HAP-1 (cell line): ENCODE measurements at regions not wholly inside any gene's neighbourhood (a gene's known extent, or its start where the extent isn't known, plus 50 kb on each side); places are given as distances from the start of the nearest gene placed in this dataset.
"Not testable (repeated sequence)": the region's sequence is repeated elsewhere in the genome, so short reads cannot be mapped to it uniquely, and the experiment has no call there.

ENCODE experiments used
- DNase-seq, 2 experiments: peaks; one replicate each; pipeline ENCODE4 v3.0.0-alpha.2; 2016 to 2020; ENCODE audit warnings: low spot score in 2 of 2
- H3K27me3 ChIP-seq: fragments of 250-450 bp; sonication (Bioruptor Pico); 2 replicates; pipeline ENCODE4 v1.5.1; 2020; ENCODE audit warnings: low read depth, mild to moderate bottlenecking, moderate library complexity
- H3K36me3 ChIP-seq: fragments of 250-450 bp; sonication (Bioruptor Pico); replicated peaks from 2 replicates; pipeline ENCODE4 v1.5.1; 2020; ENCODE audit warnings: mild to moderate bottlenecking
- H3K4me1 ChIP-seq: fragments of 250-450 bp; sonication (Bioruptor Pico); 2 replicates; pipeline ENCODE4 v1.5.1; 2020; ENCODE audit warnings: mild to moderate bottlenecking
- H3K4me3 ChIP-seq: fragments of 250-450 bp; sonication (Bioruptor Pico); 2 replicates; pipeline ENCODE4 v1.5.1; 2020; ENCODE audit warnings: mild to moderate bottlenecking, moderate library complexity
- H3K9me3 ChIP-seq: fragments of 250-450 bp; sonication (Bioruptor Pico); 2 replicates; pipeline ENCODE4 v1.5.1; 2020; ENCODE audit warnings: mild to moderate bottlenecking, moderate library complexity
- in situ Hi-C: fragments of 300-500 bp; cut with MboI; formaldehyde crosslinking; loops from 3 replicates; pipeline ENCODE4 v1.14.3; 2020; ENCODE audit warnings: low sequenced_read_pairs, inconsistent platforms, mixed read lengths

DNA sequence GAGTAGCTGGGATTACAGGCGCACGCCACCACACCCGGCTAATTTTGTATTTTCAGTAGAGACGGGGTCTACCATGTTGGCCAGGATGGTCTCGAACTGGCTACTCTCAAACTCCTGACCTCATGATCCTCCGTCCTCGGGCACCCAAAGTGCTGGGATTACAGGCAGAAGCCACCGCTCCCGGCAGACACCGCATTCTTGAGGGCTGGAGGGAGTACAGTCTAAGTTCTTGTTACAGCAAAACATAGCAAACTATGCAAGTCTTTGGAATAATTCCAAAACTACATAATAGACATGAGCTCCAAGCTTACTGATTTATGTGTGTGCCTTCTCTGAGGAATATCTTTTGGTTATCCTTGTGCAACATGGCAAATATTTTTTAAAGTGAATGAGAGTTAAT is 299.1 kb upstream of the ZNF658 start:
- peak in 1 of 2 experiments; percentile 5 for DNase-seq
- H3K4me1 ChIP-seq, in situ Hi-C loops, H3K36me3 ChIP-seq, H3K9me3 ChIP-seq, H3K4me3 ChIP-seq, H3K27me3 ChIP-seq: not testable (repeated sequence)

DNA sequence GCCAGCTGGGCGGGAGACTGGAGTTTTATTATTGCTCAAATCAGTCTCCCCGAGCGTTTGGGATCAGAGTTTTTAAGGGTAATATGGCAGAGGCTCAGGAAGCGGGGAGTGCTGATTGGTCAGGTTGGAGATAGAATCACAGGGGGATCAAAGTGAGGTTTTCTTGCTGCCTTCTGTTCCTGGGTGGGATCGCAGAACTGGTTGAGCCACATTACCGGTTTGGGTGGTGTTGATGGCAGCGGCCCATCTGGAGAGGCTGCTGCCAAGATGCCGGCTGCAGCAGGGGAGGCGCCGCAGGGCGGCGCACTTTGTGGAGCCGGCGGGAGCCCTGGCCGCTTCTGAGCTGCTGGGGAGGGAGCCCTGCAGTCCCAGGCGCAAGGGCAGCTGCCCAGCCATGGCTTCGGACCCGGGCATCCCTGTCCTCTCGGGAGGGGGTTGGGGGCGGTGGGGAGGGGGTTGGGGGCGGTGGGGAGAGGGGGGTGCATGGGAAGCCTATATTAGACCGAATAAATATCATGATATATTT is 268.9 kb upstream of the ZNF658 start:
- H3K4me1 ChIP-seq, DNase-seq, in situ Hi-C loops, H3K4me3 ChIP-seq, H3K36me3 ChIP-seq, H3K27me3 ChIP-seq, H3K9me3 ChIP-seq: not testable (repeated sequence)

DNA sequence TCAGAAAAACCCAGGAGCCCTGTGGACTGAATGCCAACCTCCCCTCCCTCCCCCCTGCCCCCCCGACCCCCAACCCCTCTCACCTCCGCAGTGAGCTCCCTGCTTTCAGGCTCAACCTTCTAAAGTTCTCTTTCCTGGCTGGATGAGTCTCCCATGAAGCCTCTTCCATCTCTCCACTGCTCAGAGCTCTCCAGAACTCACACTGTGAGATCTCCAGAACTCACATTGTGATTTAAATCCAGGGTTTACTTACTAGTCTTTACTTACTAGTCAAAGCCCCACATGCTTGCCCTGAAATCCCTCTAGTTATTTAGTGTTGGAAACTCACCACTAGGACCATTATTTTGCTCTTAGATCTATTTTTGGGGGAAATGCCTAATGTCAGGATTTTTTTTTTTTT is 252.8 kb upstream of the ZNF658 start:
- in situ Hi-C loops, H3K27me3 ChIP-seq, H3K9me3 ChIP-seq, H3K36me3 ChIP-seq, H3K4me3 ChIP-seq, DNase-seq, H3K4me1 ChIP-seq: not testable (repeated sequence)

DNA sequence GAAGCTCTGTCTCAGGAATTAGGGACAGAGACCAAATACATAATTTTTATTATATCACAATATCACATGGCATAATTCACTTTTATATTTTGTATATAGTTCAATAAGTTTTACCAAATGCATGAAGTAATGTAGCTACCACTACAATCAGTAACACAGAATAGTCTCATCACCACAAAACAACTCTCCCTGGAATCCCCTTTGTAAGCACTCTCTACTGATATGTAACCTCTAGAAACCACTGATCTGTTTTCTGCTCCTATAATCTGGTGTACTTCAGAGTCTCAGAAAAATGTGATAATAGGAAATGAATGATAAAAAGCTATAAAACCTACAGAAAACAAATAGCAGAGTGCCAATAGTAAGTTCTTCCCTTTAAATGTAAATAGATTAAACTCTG is 210.3 kb upstream of the ZNF658 start:
- H3K36me3 ChIP-seq, in situ Hi-C loops: not testable (repeated sequence)

DNA sequence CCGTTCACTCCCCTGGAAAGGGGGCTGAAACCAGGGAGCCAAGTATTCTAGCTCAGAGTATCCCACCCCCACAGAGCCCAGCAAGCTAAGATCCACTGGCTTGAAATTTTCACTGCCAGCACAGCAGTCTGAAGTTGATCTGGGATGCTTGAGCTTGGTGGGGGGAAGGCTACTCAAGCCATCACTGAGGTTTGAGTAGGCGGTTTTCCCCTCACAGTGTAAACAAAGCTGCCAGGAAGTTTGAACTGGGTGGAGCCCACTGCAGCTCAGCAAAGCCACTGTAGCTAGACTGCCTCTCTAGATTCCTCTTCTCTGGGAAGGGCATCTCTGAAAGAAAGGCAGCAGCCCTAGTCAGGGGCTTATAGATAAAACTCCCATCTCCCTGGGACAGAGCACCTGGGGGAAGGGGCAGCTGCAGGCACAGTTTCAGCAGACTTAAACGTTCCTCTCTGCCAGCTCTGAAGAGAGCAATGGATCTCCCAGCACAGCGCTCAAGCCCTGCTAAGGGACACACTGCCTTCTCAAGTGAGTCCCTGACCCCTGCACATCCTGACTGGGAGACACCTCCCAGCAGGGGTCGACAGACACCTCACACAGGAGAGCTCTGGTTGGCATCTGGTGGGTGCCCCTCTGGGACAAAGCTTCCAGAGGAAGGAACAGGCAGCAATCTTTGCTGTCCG is 204.8 kb upstream of the ZNF658 start:
- H3K4me3 ChIP-seq, DNase-seq, H3K27me3 ChIP-seq, H3K4me1 ChIP-seq, H3K9me3 ChIP-seq, in situ Hi-C loops, H3K36me3 ChIP-seq: not testable (repeated sequence)

More for the DNA sequence above, 210.3 kb upstream of the ZNF658 start:
- H3K4me3 ChIP-seq, H3K27me3 ChIP-seq, H3K9me3 ChIP-seq, H3K4me1 ChIP-seq, DNase-seq: not testable (repeated sequence)

DNA sequence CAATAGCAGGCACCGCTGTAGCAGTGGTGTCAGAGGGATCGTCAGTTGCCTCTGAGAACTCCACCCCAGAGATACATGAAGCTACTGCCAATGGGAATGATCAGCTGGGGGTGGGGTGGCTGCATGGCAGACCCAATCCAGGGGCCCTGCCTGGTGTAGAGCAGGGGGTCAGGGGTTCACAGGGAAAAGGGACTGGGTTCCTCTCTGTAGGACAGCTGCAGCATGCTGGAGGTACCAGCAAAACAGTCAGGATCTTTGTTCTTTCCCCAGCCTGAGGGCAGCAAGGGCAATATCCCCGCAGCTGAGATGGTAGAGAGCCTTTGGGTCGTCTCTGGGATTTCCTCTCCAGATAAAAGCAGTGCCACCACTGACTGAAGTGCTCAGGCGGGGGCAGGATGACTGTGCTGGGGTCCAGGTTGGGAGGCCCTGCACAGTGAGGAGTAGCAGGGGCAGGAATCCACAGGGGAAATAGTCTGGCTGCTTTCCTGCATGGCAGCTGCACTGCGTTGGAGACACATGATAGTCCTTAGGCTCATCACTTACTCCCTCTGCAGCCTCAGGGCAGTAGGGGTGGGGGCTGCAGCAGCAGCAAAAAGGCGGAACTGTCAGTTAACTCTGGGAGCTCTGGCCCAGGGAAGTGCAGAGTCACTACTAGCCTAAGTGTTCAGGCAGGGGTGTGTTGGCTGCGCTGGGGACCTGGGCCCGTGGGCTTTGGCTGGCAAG is 203.0 kb upstream of the ZNF658 start:
- in situ Hi-C loops = not testable (repeated sequence)

DNA sequence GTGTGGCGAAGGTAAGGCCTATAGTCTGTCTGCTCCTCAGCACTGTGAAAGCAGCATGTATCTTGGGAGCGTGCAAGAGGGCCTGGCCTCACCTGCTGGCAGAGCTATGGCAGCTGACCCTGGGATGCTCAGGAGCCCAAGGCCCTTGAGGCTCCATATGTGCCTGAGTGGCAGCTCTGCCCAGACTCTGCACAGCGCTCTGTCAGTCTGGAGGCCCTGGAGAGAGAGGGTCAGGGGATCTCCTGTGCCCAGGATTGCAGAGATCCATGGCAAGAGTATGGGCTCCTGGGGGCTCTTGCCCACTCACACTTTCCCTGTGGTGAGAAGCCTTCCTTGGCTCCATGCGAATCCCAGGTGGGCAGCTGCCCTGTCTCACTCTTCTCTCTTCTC is 202.5 kb upstream of the ZNF658 start:
- H3K27me3 ChIP-seq, H3K36me3 ChIP-seq, in situ Hi-C loops, H3K4me1 ChIP-seq, H3K4me3 ChIP-seq, DNase-seq, H3K9me3 ChIP-seq: not testable (repeated sequence)

More for the DNA sequence above, 203.0 kb upstream of the ZNF658 start:
- not testable (repeated sequence) for H3K9me3 ChIP-seq, H3K4me3 ChIP-seq, H3K27me3 ChIP-seq, DNase-seq, H3K4me1 ChIP-seq, H3K36me3 ChIP-seq

DNA sequence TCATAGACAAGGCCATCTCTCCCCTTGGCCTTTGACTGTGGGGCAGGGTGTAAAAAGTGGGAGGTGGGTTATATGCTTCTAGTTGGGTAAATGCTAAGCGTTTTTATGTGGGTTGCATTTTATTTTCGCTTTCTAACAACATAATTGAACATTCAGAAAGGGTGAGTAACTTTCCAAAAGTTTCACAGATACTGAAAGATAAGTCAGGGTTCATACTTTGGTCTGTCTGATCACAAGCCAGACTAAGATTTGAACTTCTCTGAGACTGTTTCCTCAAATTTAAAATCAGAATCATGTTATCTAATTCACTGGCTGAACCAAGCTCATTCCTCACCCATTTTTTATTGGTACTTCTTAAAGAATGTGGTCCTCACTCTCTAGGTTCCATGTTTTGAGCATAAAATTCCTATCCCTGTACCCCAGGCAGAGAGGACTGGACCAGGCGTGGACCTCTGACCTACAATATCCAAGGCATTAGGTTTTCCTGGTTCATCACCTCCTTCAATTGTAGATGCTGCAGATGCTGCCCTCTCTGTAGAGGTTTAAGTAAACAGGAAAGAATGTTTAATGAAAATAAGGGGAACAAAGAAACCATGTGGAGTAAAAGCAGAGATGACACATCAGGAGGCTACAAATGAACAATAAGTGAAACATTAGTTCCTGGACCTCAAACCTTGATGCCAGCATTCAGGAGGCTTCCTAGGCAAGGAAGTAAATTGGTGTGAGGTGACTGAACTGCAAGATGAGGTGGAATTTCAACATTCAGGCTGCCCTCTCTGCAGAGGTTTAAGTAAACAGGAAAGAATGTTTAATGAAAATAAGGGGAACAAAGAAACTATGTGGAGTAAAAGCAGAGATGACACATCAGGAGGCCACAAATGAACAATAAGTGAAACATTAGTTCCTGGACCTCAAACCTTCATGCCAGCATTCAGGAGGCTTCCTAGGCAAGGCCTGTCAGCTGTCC is 198.8 kb upstream of the ZNF658 start:
- DNase-seq, H3K36me3 ChIP-seq, H3K4me1 ChIP-seq, in situ Hi-C loops, H3K27me3 ChIP-seq, H3K4me3 ChIP-seq, H3K9me3 ChIP-seq: not testable (repeated sequence)

DNA sequence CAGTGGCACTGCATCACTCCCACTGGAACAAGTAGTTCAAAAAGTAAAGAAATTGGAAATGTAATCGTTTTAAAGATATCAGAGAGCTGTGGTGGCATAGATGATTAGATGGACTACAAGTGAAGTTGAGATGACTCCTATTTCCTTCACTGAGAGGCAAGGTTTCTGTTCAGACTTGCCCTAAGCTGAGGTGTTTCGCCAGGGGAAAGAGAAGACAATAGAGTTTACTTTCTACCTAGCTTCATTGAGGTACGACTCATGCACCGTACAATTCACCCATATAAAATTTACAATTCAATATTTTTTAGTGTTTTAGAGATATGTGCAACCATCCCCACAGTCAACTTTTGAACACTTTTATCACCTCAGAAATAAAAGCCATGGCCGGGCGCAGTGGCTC is 189.0 kb upstream of the ZNF658 start:
- not testable (repeated sequence) for H3K27me3 ChIP-seq, DNase-seq, H3K36me3 ChIP-seq

DNA sequence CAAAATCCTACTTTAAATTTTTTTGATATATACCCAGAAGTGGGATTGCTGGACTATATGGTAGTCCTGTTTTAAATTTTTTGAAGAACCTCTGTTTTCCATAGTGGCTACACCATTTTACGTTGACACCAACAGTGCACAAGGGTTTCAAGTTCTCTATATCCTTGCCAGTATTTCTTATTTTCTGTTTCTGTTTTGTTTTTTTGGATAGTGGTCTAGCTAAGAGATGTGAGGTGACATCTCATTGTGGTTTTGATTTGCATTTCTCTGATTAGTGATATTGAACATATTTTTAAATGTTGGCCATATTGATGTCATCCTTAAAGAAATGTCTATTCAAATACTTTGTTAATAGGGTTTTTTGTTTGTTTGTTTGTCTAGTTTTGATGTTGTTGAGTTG is 187.7 kb upstream of the ZNF658 start:
- in situ Hi-C loops, H3K4me1 ChIP-seq, DNase-seq, H3K4me3 ChIP-seq, H3K9me3 ChIP-seq, H3K36me3 ChIP-seq, H3K27me3 ChIP-seq: not testable (repeated sequence)

More for the DNA sequence above, 189.0 kb upstream of the ZNF658 start:
- H3K4me3 ChIP-seq, H3K9me3 ChIP-seq, H3K4me1 ChIP-seq, in situ Hi-C loops: not testable (repeated sequence)

DNA sequence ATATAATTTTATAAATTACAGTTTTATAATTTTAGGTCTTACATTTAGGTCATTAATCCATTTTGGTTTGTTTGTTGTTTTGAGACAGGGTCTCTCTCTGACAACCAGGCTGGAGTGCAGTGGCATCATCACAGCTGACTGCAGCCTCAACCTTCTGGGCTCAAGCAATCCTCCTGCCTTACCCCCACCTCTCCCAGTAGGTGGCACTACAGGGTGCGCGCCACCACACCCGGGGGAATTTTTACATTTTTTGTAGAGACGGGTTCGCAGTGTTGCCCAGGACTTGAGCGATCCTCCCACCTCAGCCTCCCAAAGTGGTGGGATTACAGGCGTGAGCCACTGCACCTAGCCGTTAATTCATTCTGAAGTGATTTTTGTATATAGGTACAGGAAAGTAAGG is 187.0 kb upstream of the ZNF658 start:
- DNase-seq, H3K9me3 ChIP-seq, H3K27me3 ChIP-seq, H3K4me1 ChIP-seq, H3K36me3 ChIP-seq, in situ Hi-C loops, H3K4me3 ChIP-seq: not testable (repeated sequence)

DNA sequence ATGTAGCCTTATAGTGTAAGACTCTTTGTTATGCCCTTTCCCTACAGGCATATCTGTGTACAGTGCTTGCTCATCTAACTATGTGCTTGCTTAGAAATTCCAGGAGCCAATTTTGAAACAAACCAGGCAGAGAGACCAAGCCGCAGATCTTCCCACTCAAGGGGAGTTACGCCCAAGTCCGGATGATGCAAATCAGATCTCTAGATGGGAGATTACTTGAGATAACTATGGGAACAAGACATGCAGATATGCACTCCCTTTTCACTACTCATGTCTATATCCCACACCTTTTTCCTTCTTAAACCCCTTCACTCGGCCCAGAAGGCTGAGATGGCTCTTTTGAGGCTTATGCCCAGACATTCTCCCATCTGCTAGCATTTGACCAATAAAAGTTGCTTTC is 179.7 kb upstream of the ZNF658 start:
- DNase-seq, H3K4me3 ChIP-seq, H3K27me3 ChIP-seq, H3K9me3 ChIP-seq, H3K4me1 ChIP-seq, H3K36me3 ChIP-seq, in situ Hi-C loops: not testable (repeated sequence)

DNA sequence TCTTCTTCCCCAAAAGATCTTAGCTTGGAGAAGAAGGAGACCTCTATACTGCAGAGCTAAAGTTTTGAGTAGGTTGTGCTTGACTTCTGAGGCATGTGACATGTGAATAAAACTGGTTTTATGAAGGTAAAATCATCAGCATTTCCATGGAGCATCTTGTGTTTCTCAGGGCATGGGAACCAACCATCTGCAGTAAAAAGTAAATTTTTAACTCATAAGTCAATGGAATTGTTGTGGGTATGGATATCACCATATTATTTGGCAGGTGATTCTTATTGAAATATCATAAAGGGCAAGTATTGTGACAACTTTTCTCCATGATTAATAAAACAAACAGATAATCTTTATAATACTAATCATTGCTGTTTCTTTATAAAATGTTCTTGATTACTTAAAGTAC is 173.0 kb upstream of the ZNF658 start:
- H3K36me3 ChIP-seq, H3K4me3 ChIP-seq, in situ Hi-C loops, DNase-seq, H3K27me3 ChIP-seq, H3K4me1 ChIP-seq, H3K9me3 ChIP-seq: not testable (repeated sequence)

DNA sequence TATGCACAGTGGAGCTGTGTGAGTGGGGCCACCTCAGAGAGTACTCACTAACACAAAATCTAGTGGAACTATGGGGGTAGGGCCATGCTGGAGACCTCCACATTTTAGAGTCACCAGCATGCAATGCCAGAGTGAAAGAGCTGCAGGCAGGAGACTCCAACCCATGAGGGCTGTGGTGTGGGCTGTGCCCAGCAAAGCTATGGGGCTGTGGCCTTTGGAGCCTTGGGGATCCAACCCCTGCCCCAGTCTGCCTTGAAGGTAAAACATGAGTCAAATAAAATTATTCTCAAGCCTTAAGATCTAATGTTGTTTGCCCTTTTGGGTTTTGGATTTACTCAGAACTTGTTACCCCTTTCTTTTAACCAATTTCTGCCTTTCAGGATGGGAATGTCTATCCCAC is 163.8 kb upstream of the ZNF658 start:
- in situ Hi-C loops, H3K4me1 ChIP-seq, H3K9me3 ChIP-seq, H3K27me3 ChIP-seq, H3K36me3 ChIP-seq, H3K4me3 ChIP-seq: not testable (repeated sequence)
- DNase-seq = peak in 1 of 2 experiments; percentile 14
